ENCODE measurements at regions not wholly inside any gene's neighbourhood (a gene's known extent, or its start where the extent isn't known, plus 50 kb on each side); places are given as distances from the start of the nearest gene placed in this dataset.
"Not testable (repeated sequence)": the region's sequence is repeated elsewhere in the genome, so short reads cannot be mapped to it uniquely, and the experiment has no call there.

DNA sequence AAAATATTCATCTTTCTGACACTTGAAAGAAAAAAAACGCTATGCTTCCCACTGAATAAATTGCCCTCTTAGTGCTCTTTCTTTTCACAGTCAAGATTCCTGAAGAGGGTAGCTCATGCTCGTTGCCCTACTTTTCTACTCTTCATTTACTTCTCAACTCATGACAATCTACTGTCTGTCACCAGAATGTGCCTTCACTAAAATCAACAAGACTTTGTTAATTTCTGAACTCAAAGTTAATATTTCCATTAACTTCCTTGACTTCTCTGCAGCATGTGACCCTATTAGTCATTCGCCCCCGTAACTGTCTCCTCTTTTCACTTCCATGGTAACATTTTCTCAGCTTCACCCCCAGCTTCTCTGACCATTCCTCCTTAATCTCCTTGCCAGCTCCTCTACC is 98.9 kb upstream of the MAPRE2 start:
- no peak for DNase-seq (ENCODE audit: low read depth)

GRCh38 chr18:34942975-34943374 is 98.2 kb upstream of the MAPRE2 start:
- DNase-seq (ENCODE audit: low read depth): no peak

GRCh38 chr18:34943587-34943986 is 97.6 kb upstream of the MAPRE2 start:
- no peak for DNase-seq (ENCODE audit: low read depth)

DNA sequence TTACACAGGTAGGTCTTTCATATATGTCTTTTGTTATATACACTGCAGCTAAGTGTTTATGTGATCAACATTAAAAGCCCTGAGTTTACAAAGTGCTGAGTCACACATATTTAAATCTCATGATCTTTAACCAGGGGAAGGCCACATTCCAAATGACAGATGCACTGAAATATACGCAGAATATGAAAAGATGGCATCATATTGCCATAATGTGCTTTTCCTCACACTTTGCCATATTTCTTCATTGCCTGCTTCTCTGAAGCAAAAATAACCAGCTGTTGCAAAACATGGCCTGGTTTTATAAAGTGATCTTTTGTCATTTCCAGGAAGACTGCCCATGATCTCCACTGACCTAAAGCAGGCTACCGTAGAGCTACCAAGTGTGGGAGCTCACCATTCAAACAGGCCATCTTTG is 93.5 kb upstream of the MAPRE2 start:
- DNase-seq (ENCODE audit: low read depth): no peak

- no peak for DNase-seq (ENCODE audit: low read depth)
Observed at GRCh38 chr18:34951625-34952379, 89.4 kb upstream of the MAPRE2 start.

GRCh38 chr18:34953212-34953611 is 88.0 kb upstream of the MAPRE2 start:
- no peak for DNase-seq (ENCODE audit: low read depth)

DNA sequence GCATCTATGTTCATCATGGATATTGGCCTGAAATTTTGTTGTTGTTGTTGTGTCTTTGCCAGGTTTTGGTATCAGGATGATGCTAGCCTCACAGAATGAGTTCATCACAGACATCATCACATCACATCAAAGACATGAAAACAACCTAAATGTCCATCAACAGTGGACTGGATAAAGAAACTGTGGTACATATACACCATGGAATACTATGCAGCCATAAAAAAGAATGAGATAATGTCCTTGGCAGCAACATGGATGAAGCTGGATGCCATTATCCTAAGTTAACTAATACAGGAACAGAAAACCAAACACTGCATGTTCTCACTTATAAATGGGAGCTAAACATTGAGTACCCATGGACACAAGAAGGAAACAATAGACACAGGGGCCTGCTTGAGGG is 85.7 kb upstream of the MAPRE2 start:
- DNase-seq (ENCODE audit: low read depth): not testable (repeated sequence)

DNA sequence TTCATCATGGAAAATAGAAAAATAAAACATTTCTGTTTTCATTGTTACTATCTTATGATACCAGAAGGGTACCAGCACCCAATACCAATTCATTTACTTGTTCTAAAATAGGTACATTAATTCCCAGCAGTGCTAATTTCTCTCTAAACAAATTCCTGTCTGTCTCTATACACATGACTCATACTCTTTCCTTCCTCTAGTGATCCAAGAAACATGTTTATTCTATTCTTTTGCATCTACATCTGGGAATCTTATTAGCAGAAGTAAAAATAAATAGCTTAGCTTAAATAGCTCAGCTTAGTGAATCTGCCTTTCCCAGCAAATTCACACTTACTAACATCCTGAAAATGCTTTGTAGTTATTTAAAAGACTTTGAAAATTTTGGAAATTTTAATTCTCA is 84.5 kb upstream of the MAPRE2 start:
- no peak for DNase-seq (ENCODE audit: low read depth)

DNA sequence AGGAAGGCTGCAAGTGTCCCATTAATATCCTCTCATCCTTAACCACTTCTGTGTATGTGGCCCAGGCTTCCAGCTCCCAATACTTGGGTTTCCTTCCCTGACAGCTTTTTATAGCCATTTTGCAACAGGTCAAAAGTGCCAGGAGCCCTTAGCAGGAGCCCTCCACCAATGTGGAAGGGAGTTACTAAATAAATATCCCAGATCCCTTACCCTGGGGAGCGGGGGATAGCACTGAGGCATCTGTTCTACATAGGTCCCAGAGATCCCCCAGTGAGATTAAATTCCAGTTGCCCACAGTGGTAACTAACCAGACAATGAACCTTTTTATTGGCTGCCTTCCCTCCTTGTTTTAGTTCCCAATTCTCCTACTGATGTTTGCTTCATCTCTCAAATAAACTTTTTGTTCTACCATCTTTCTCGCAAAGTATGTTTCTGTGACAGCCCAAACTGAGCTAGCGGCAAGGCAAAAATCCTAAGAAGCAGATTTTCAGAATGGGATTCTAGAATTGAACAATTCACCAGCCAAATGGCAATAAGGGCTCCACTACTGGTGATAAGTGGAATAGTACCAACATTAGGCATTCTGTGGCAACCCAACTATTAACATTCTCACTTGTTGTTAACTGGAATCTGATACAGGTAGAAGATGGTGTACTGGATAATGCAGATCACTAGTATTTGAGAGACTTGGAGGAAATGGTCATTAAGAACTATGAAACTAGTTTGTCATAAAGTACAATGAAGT is 83.9 kb upstream of the MAPRE2 start:
- DNase-seq (ENCODE audit: low read depth): no peak

GRCh38 chr18:34957864-34958259 is 83.4 kb upstream of the MAPRE2 start:
- DNase-seq (ENCODE audit: low read depth): no peak

DNA sequence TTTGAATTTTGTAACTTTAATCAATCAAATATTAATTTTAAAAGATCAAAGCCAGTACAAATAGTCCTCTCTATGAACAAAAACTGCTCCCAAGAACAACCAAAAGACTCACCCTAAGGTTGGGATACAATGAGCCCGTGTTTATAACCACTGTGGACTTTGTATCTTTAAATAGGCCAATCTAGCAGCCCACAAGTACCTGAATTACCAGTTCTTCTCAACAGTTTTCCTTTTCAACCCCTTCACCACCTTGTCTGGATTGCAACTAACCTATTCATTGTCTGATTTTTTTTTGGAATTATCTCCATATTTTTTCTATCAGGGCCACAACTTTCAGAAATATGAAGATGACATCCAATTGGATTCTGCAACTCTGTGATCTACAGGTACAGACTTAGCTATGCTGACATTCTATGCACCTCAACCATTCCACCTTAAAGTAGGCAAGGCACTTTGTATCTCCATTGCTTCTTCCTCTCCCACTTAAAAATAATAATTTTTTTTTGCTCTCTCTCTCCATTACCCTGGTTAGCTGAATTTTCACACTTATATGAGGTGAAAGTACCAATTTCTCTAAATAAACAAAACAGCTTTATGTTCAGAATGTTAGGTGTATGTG is 81.9 kb upstream of the MAPRE2 start:
- DNase-seq (ENCODE audit: low read depth): no peak

DNA sequence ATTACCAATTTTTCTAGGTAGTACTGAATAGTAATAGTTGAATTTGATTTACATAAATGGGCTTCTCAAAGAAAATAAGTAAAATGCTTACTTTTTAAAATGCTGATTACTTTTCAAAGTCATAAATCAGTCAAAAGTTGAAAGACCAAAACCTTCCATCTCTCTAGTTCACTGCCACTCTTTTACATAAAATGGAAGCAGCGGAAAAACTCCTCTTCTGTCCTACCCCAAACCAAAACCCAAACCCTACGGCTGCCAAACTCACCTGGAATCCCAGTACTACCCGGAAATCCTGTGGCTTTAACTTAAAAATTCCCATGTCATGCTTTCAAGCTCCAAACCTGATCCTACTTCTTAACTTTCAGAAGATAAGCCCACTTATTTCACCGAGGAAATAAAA is 81.2 kb upstream of the MAPRE2 start:
- DNase-seq (ENCODE audit: low read depth): no peak

- DNase-seq (ENCODE audit: low read depth): no peak
Observed at GRCh38 chr18:34965108-34965507, 76.1 kb upstream of the MAPRE2 start.

GRCh38 chr18:34965566-34965965 is 75.6 kb upstream of the MAPRE2 start:
- no peak for DNase-seq (ENCODE audit: low read depth)

GRCh38 chr18:34970106-34970505 is 71.1 kb upstream of the MAPRE2 start:
- no peak for DNase-seq (ENCODE audit: low read depth)

GRCh38 chr18:34971313-34971712 is 69.9 kb upstream of the MAPRE2 start:
- no peak for DNase-seq (ENCODE audit: low read depth)

GRCh38 chr18:34972765-34973414 is 68.3 kb upstream of the MAPRE2 start:
- no peak for DNase-seq (ENCODE audit: low read depth)

DNA sequence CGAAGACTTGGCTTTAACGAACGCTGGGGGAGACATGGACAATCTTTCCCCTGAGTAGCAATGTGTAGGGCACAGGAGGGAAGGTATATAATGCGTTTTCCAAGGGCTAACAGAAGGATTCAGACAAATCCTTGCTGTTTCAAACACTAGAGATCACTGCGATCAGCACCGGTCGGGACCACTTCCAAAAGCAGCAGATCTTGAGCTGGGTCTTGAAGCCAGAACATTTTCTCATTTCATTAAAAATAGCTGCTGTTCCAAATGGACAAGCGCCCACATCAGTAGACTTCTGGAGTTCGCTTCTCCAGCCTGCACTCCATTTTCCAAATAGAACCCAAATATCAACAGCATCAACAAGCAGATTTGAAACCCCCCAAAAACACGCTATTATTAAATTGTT is 65.1 kb upstream of the MAPRE2 start:
- DNase-seq (ENCODE audit: low read depth): no peak

GRCh38 chr18:34976534-34976898 is 64.7 kb upstream of the MAPRE2 start:
- DNase-seq (ENCODE audit: low read depth): no peak

GRCh38 chr18:34976899-34977837 is 64.0 kb upstream of the MAPRE2 start:
- no peak for DNase-seq (ENCODE audit: low read depth)

GRCh38 chr18:34977838-34978532 is 63.2 kb upstream of the MAPRE2 start:
- no peak for DNase-seq (ENCODE audit: low read depth)
